Psoas muscle (tissue), 7 donors: ENCODE measurements at regions not wholly inside any gene's neighbourhood (a gene's known extent, or its start where the extent isn't known, plus 50 kb on each side); places are given as distances from the start of the nearest gene placed in this dataset.

Experiments used
- ATAC-seq, 4 donors: fragments of 200-7000 bp; cut with Tn5 transposase; one replicate each; pipeline ENCODE4 v1.9.1; 2020; ENCODE audit warnings: moderate library complexity in 3 of 4, mild to moderate bottlenecking in 2 of 4
- DNase-seq, 2 donors: peaks; one replicate each; pipeline ENCODE4 v3.0.0-alpha.2; 2020
- H3K27ac ChIP-seq: fragments of 200-600 bp; one replicate; pipeline ENCODE4 v1.8.0; 2022
- H3K27me3 ChIP-seq, 3 donors: fragments of 200-600 bp in 1 of 3; one replicate each; pipeline versions ENCODE4 v1.6.1 to v1.8.0; 2013 to 2022; ENCODE audit warnings: low read length in 2 of 3, mild to moderate bottlenecking in 2 of 3, moderate library complexity in 1 of 3; ENCODE audit not compliant: insufficient read depth in 3 of 3
- H3K36me3 ChIP-seq, 2 donors: fragments of 200-600 bp in 1 of 2; one replicate each; pipeline versions ENCODE4 v1.6.1 to v1.8.0; 2013 to 2022; ENCODE audit warnings: low read depth in 1 of 2, mild to moderate bottlenecking in 1 of 2, moderate library complexity in 1 of 2; ENCODE audit not compliant: insufficient read depth in 1 of 2
- H3K4me1 ChIP-seq: fragments of 200-600 bp; one replicate; pipeline ENCODE4 v1.8.0; 2022
- H3K4me3 ChIP-seq: fragments of 200-600 bp; one replicate; pipeline ENCODE4 v1.8.0; 2022; ENCODE audit warnings: mild to moderate bottlenecking
- H3K9me3 ChIP-seq: fragments of 200-600 bp; one replicate; pipeline ENCODE4 v1.8.0; 2022
- CTCF ChIP-seq: fragments of 200-600 bp; IDR thresholded peaks from one replicate; pipeline ENCODE4 v1.8.0; 2022; ENCODE audit warnings: antibody characterized with exemption
- WGBS, 3 donors: extraction: QIAGEN DNeasy Blood & Tissue Kit; methylation state at CpG; one replicate each; pipeline versions ENCODE4 v1.1.6 to v1.1.7; 2013; 5-methylcytosine and 5-hydroxymethylcytosine counted together
- intact Hi-C, 2 donors: fragments of 100-400 bp; cut with DNase I; formaldehyde crosslinking; loops; one replicate each; pipeline versions ENCODE4 v1.11.0 to v1.14.2; 2022
- donor health status: healthy with polysubstance abuse.
- donor health status: DM: no; HTN: no; CAD: no; lungs with moderate emphysema.
- donor health status: Bipolar disorder and iron deficiency.
- donor health status: healthy.
- donor health status: DM: yes; HTN: yes; CAD: no.
- donor health status: DM: no; HTN: no; CAD: no.
- donor health status: DM: yes; HTN: yes; CAD: no.

DNA sequence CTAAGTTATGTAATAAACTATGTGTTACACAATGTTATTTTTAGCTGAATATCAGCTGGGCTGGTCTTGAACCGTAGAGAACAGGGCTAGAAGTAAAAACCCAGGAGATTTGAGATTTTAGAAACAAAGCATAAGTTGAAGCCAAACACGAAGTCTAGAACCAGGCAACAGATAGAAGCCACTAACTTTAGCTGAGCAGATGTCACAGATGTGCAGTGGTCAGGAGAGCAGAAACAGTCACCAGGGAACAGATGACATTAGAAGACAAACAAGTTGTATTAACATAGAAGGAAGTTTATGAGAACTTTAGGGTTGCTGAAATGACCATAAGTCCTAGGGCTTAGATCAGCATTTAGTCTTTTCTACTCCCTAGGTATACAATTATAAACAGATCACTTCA, 731.0 kb downstream of the ZNF385D start:
- Histone ChIP-seq H3K4me1 (no peaks in the 10 kb centered on the region), H3K27ac (no peak overlapping the region), H3K4me3 (no peak overlapping the region), H3K36me3 (no peaks in the 10 kb centered on the region), H3K9me3 (no peaks in the 10 kb centered on the region), H3K27me3 (peaks cover 0 to 1% (median 0%) of the 10 kb centered on the region in 3 donors)
- no peak for TF ChIP-seq CTCF
- 19 to 44% (median 23%) methylated on average over 2 of the region's 2 CpGs for WGBS, 3 donors
- ATAC-seq (no peak), DNase-seq (no peak)
- intact Hi-C loops: no loop called here

DNA sequence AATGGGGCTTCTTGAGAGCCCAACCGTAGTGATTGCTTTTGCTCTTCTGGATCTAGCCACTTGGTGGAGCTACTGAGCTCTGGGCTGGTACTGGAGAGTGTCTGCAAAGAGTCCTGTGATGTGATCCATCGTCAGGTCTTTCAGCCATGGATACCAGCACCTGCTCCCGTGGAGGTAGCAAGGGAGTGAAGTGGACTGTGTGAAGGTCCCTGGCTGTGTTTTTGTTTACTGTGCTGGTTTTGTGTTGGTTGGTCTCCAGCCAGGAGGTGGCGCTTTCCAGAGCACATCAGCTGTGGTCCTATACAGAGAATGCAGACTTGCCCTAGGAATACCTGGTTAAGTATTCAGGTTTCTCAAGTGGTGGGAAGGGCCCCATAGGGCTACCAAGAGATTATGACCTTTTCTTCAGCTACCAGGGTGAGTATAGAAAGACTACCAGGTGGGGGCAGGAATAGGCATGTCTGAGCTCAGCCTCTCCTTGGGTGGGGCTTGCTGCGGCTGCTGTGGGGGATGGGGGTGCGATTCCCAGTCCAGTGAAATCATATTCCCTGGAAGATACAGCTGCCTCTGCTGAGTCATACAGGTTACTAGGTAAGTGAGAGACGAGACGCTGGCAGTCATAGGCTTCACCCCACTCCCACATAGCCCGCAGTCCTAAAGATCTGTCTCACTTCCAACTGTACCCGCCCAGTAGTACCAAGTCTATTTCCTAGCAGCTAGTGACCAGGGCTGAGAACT, 733.7 kb downstream of the ZNF385D start:
- H3K9me3 ChIP-seq: peaks cover 4% of the 10 kb centered on the region
- H3K4me1 ChIP-seq: no peaks in the 10 kb centered on the region
- no peak overlapping the region for H3K4me3 ChIP-seq
- no peak for TF ChIP-seq CTCF
- no peak for ATAC-seq
- H3K27ac ChIP-seq: no peak overlapping the region
- intact Hi-C loops: no loop called here
- H3K27me3 ChIP-seq: peaks cover 0 to 1% (median 0%) of the 10 kb centered on the region in 3 donors
- WGBS, 3 donors: 87 to 92% (median 91%) methylated on average over 10 of the region's 10 CpGs
- no peak for DNase-seq
- no peaks in the 10 kb centered on the region for H3K36me3 ChIP-seq

GRCh38 chr3:21013566-21013965, 737.4 kb downstream of the ZNF385D start:
- Histone ChIP-seq H3K4me1 (no peaks in the 10 kb centered on the region), H3K9me3 (peaks cover 4% of the 10 kb centered on the region), H3K27me3 (peaks cover 0 to 1% (median 0%) of the 10 kb centered on the region in 3 donors), H3K4me3 (no peak overlapping the region), H3K27ac (no peak overlapping the region), H3K36me3 (no peaks in the 10 kb centered on the region)
- no peak for TF ChIP-seq CTCF
- intact Hi-C loops: no loop called here
- ATAC-seq (no peak), DNase-seq (no peak)

DNA sequence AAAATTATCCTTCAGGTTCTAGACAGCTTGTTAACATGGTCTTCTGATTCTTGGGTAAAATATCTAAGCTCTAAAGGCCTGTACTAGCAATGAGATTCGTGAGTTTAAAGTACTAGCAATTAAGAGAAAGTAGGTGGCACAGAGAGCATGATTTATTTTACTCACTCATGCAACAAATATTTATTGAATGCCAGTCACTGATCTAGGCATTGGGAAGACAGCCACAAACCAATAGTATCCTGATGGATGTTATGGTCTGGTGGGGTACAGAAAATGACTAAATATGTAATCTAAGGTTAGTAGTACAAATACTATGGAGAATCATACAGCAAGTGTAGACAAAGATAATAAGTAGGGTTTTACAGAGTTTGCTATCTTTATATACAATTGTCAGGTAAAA, 751.3 kb downstream of the ZNF385D start:
- intact Hi-C loops: no loop called here
- WGBS, 3 donors: 54 to 84% (median 71%) methylated on average over 1 of the region's 1 CpG
- Histone ChIP-seq H3K36me3 (no peaks in the 10 kb centered on the region), H3K4me1 (no peaks in the 10 kb centered on the region), H3K27ac (no peak overlapping the region), H3K27me3 (no peaks in the 10 kb centered on the region), H3K9me3 (no peaks in the 10 kb centered on the region), H3K4me3 (no peak overlapping the region)
- TF ChIP-seq CTCF: no peak
- ATAC-seq: no peak
- no peak for DNase-seq

- Histone ChIP-seq H3K27ac (no peak overlapping the region), H3K36me3 (no peaks in the 10 kb centered on the region), H3K4me1 (no peaks in the 10 kb centered on the region), H3K27me3 (no peaks in the 10 kb centered on the region), H3K9me3 (no peaks in the 10 kb centered on the region), H3K4me3 (no peak overlapping the region)
- WGBS, 3 donors: 90 to 97% (median 95%) methylated on average over 2 of the region's 2 CpGs
- no peak for ATAC-seq
- no peak for DNase-seq
- TF ChIP-seq CTCF: no peak
- intact Hi-C loops: no loop called here
Observed at GRCh38 chr3:20997183-20997582, 753.8 kb downstream of the ZNF385D start.
